HS-27A (cell line): ENCODE measurements at regions not wholly inside any gene's neighbourhood (a gene's known extent, or its start where the extent isn't known, plus 50 kb on each side); places are given as distances from the start of the nearest gene placed in this dataset.

Experiments used
- DNase-seq: peaks from one replicate; pipeline ENCODE4 v3.0.0-alpha.2; 2012; ENCODE audit warnings: low read depth, missing footprints

GRCh38 chr15:25959100-25959499 is 96.0 kb upstream of the ATP10A start:
- no peak for DNase-seq

GRCh38 chr15:25955628-25956027 is 92.5 kb upstream of the ATP10A start:
- no peak for DNase-seq

GRCh38 chr15:25954398-25954797 is 91.3 kb upstream of the ATP10A start:
- DNase-seq: no peak

- no peak for DNase-seq
Observed at GRCh38 chr15:25950014-25950413, 86.9 kb upstream of the ATP10A start.

GRCh38 chr15:25947323-25948314 is 84.5 kb upstream of the ATP10A start:
- no peak for DNase-seq

- DNase-seq: no peak
Observed at GRCh38 chr15:25946241-25946805, 83.2 kb upstream of the ATP10A start.

- DNase-seq: no peak
Observed at GRCh38 chr15:25944386-25944785, 81.3 kb upstream of the ATP10A start.

GRCh38 chr15:25943831-25944230 is 80.7 kb upstream of the ATP10A start:
- DNase-seq: no peak

GRCh38 chr15:25939122-25939521 is 76.0 kb upstream of the ATP10A start:
- DNase-seq: no peak

GRCh38 chr15:25937796-25938195 is 74.7 kb upstream of the ATP10A start:
- DNase-seq: no peak

- DNase-seq: no peak
Observed at GRCh38 chr15:25936004-25936403, 72.9 kb upstream of the ATP10A start.

- DNase-seq: no peak
Observed at GRCh38 chr15:25933456-25934158, 70.5 kb upstream of the ATP10A start.

GRCh38 chr15:25932696-25933095 is 69.6 kb upstream of the ATP10A start:
- no peak for DNase-seq

GRCh38 chr15:25931851-25932250 is 68.7 kb upstream of the ATP10A start:
- DNase-seq: no peak

GRCh38 chr15:25930931-25931330 is 67.8 kb upstream of the ATP10A start:
- DNase-seq: no peak
